Stimulated activated naive CD8-positive, alpha-beta T cell treated with anti-CD3 and anti-CD28 coated beads, Interleukin-15, amount 100 ng/mL, for 72 hours (primary cell): ENCODE measurements at regions not wholly inside any gene's neighbourhood (a gene's known extent, or its start where the extent isn't known, plus 50 kb on each side); places are given as distances from the start of the nearest gene placed in this dataset.

ENCODE experiments used
- ATAC-seq: fragments of 150-1000 bp; cut with Tn5 transposase; 2 replicates; pipeline ENCODE4 v1.10.0; 2021; ENCODE audit warnings: mild to moderate bottlenecking, moderate library complexity
- DNase-seq, 2 donors: peaks; one replicate each; pipeline ENCODE4 v3.0.0; 2021 to 2022
- H3K27ac Mint-ChIP-seq, 2 donors: one replicate each; pipeline ENCODE4 v1.8.0; 2022; ENCODE audit warnings: mild to moderate bottlenecking in 2 of 2, mixed read lengths in 2 of 2, moderate library complexity in 2 of 2
- H3K27me3 Mint-ChIP-seq: one replicate; pipeline ENCODE4 v1.8.0; 2022; ENCODE audit warnings: mixed read lengths
- H3K4me1 Mint-ChIP-seq: one replicate; pipeline ENCODE4 v1.8.0; 2022; ENCODE audit warnings: mild to moderate bottlenecking, mixed read lengths
- H3K4me3 Mint-ChIP-seq, 2 donors: one replicate each; pipeline ENCODE4 v1.8.0; 2022; ENCODE audit warnings: mild to moderate bottlenecking in 2 of 2, mixed read lengths in 2 of 2, moderate library complexity in 1 of 2
- H3K9me3 Mint-ChIP-seq, 2 donors: one replicate each; pipeline ENCODE4 v1.8.0; 2022; ENCODE audit warnings: mixed read lengths in 2 of 2

DNA sequence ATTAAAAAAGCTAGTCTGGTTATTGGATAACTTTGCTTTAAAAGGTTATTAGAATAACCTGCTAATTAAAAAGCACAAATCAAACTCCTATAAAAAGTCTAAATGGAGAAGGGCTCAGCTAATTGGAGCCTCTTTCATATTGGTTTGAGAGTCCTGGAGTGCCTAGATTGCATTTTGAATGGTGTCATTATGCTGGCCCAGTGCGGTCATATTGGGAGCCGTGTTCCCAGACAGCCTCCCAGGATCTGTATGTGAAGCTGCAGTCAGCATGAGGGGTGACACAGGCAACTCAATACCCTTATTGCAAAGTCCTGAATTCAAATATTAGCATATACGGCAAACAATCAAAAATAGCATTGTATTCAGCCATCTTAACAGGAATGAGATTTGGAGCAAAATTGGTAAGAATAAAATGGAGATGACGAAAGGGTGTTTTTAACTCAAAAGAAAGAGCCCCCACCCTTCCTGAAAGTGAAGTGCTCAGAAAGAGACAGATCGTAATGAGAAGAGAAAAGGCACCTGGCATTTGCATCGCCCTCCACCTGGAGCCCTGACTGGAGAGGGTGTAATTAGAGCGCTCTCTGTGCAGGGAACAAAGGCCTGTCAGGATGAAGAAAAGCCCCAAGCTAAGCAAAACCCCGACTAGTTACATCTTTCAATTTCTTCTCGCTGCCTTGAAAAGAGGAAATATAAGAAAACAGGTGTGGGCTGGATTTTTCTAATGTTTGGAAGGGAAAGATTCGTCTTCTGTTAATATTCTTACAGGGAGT is 621.0 kb upstream of the ADAMTS16 start:
- DNase-seq: no peak
- Mint-ChIP-seq H3K4me1 (no peaks in the 10 kb centered on the region), H3K9me3 (peaks cover 20 to 29% of the 10 kb centered on the region in 2 donors), H3K27ac (no peak overlapping the region), H3K27me3 (no peaks in the 10 kb centered on the region), H3K4me3 (no peak overlapping the region)
- ATAC-seq: no peak

DNA sequence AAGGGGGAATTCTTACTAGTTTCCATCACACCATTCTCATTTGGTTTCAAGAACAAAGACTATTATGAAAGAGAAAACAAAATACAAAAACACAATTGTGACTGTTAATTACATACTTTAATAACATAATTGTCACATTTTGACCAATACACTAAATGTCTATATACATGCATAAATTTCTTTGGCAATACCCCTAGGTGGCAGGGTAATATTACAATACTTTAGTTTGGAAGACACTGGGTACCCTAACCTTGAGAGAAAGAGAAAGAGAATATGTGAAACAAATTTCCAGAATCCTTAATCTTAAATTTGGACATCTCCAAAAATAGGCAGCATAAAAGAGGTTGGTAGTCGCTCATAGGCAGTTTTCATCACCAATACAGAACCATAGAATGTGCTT is 619.6 kb upstream of the ADAMTS16 start:
- DNase-seq (no peak), ATAC-seq (no peak)
- Mint-ChIP-seq H3K27ac (no peak overlapping the region), H3K4me3 (no peak overlapping the region), H3K27me3 (no peaks in the 10 kb centered on the region), H3K9me3 (peaks cover 20 to 29% of the 10 kb centered on the region in 2 donors), H3K4me1 (no peaks in the 10 kb centered on the region)

DNA sequence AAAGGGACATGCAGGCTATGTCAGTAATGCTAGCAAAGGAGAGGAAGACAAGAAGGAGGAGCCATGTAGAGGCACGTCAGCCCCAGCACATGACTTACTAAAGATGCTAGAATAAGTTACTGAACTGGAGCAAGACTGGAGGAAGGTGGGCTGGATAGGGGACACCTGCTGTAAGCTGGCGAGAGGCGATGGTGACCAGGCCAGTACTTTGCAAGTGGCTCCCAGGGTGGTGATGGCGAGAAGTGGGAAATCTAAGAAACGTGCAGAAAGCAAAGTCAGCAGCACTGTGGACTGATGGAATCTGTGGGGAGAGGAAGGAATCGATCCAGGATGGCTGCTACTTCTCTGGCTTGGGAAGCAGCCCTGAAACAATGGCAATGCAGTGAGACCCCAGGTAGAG is 617.1 kb upstream of the ADAMTS16 start:
- H3K9me3 Mint-ChIP-seq: peaks cover 20 to 29% of the 10 kb centered on the region in 2 donors
- H3K4me1 Mint-ChIP-seq: no peaks in the 10 kb centered on the region
- H3K27me3 Mint-ChIP-seq: no peaks in the 10 kb centered on the region
- DNase-seq (no peak), ATAC-seq (no peak)
- H3K4me3 Mint-ChIP-seq: no peak overlapping the region
- no peak overlapping the region for H3K27ac Mint-ChIP-seq

DNA sequence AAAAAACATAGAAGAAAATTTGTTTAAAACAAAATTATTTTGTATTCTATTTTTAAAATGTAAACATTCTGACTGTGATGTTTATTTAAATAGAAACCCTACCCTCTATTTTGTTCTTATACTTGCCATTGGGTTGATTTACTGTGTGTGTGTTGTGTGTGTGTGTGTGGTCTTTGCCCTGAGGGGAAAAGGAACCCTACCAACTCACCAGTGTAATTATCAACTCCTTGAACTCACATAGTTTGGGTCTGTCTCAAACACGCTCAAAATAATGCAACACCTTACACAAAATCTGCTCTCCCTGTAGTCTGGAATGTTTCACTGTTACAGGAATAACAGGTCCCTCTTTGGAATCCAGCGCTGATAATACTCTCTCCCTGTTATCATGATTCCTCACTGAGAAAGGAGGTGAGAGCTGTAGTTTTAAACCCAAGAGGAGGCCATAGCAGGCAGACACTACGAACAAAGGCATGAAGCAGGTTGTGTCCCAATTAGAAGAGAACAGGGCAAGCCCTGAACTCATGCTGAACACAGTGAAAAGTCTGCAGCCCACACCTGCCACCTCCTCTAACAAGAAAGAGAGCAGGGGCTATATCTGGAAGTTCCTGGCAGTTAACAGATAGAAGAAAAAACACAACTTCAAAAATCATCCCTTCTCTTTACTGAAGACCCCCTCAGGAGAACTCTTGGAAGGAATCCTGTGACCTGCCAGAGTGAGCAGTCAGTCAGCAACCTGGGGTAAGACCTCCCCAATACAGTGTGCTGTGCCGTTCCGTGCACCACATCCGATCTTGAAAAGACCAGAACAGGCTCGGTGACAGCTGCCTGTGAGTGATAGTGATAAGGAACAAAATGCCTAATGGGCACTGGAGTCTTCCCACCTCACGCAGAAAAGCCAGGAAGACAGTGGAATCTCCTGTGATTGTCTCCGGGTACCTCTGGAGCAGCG is 608.1 kb upstream of the ADAMTS16 start:
- DNase-seq (no peak), ATAC-seq (no peak)
- no peaks in the 10 kb centered on the region for H3K4me1 Mint-ChIP-seq
- no peak overlapping the region for H3K4me3 Mint-ChIP-seq
- H3K9me3 Mint-ChIP-seq: peaks cover 0 to 10% of the 10 kb centered on the region in 2 donors
- H3K27ac Mint-ChIP-seq: no peak overlapping the region
- H3K27me3 Mint-ChIP-seq: no peaks in the 10 kb centered on the region

DNA sequence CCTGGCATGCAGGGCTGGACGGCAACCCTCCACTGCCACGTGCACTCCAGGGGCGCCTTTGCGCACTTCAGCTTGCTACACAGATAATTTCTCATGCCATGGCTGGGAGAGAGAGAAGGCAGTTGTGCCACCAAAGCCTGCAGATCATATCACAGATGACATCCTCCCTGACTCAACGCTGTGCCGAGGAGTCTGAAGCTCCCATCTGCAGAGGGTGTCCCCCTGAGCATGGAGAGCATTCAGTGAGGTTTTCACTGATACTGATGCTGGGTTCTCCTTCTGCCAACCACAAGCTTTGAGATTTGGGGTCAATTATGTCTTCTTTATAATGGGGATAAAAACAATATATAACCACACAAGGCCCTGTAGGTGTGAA is 607.4 kb upstream of the ADAMTS16 start:
- no peak overlapping the region for H3K4me3 Mint-ChIP-seq

DNA sequence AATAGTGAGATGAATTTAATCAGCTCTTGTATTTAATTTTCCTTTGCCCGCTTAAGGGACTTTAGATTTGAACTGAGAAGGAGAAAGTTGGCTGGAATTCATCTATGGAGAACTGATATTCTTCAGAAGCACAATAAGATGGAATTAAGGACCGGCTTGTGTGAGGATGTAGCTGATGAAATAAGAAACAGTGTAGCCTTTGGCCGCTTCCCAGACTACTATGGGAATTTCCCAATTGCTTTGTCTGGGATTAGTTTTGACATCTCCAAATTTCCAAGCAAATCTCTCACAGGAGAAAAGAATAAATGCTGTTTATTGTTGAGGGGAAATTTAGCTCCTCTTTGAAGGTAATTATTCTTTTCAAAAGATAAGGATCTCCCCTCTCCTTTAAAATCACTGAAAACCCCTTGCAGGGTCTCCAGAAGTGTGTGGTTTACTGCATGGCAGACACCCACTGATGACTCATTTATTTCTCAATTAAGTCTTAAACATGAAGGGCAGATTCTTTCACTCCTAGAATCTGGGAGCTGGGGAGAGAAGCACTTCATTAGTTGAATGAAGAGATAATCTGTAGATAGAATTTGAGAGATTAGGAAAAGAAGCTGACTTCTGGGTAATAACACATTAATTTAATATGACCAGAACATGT is 606.5 kb upstream of the ADAMTS16 start:
- DNase-seq: no peak
- no peak overlapping the region for H3K27ac Mint-ChIP-seq

More for the DNA sequence above, 607.4 kb upstream of the ADAMTS16 start:
- no peak for ATAC-seq
- Mint-ChIP-seq H3K4me1 (no peaks in the 10 kb centered on the region), H3K9me3 (peaks cover 0 to 16% of the 10 kb centered on the region in 2 donors), H3K27ac (no peak overlapping the region), H3K27me3 (no peaks in the 10 kb centered on the region)
- no peak for DNase-seq

DNA sequence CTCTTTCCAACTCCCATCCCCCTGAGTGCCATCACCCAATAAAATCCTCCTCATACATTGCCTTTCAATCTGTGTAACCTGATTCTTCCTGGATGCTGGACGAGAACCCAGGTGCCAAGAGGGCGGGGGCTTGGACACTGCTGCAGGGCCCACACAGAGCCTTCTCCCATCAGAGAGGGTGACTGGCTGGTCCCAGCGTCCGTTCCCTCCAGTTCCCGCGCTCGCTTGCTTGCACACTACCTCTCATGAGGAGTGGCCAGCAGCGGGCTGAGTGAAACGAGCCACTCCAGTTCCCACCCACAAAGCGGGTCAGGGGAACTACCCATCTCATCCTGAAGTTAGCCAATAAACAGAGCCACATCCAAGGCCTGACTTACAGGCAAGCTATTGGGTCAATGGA is 602.6 kb upstream of the ADAMTS16 start:
- Mint-ChIP-seq H3K9me3 (peaks cover 0 to 17% of the 10 kb centered on the region in 2 donors), H3K27ac (no peak overlapping the region), H3K4me3 (no peak overlapping the region), H3K4me1 (no peaks in the 10 kb centered on the region), H3K27me3 (no peaks in the 10 kb centered on the region)
- DNase-seq (no peak), ATAC-seq (no peak)

More for the DNA sequence above, 606.5 kb upstream of the ADAMTS16 start:
- H3K9me3 Mint-ChIP-seq: peaks cover 0 to 17% of the 10 kb centered on the region in 2 donors
- H3K4me1 Mint-ChIP-seq: no peaks in the 10 kb centered on the region
- ATAC-seq: no peak
- no peaks in the 10 kb centered on the region for H3K27me3 Mint-ChIP-seq
- H3K4me3 Mint-ChIP-seq: no peak overlapping the region

DNA sequence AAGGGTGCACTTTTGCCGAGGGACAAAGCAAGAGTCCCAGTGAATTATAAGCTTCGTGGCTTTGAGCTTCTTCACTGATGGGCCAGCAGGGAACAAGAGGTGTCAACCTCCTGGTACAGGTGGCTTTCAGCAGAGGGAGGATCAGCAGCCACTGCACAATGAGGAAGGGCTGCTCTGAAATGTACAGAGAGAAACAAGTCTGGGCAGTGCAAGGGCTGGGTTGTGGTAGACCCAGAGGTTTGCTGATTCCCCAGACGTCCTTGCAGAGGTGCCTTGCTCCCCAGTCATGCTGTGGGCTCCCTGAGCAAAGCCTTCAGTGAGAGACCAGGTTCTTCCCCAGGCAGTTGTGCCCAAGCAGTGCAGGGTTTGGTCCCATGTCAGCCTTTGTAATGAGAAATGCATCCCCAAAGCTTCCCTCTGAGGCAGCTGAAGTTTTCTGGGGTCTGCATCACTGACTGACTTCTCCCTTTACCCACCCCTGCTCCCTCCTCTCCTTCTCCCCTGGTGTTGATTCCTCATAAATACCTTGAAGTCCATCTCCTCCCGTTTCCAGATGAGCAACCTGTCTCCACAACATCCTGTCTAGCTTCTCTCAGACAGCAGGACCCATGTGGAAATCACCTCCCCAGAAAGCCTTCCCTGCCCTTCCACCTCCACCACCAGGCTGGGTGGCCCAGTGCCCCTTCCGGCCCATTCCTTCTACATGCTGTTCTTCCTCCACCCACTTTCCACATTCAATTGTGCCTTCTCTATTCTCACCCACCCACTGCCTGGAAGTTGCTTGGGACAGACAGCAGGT is 599.6 kb upstream of the ADAMTS16 start:
- peaks cover 0 to 7% of the 10 kb centered on the region in 2 donors for H3K9me3 Mint-ChIP-seq
- ATAC-seq (no peak), DNase-seq (no peak)
- H3K27ac Mint-ChIP-seq: no peak overlapping the region
- no peaks in the 10 kb centered on the region for H3K27me3 Mint-ChIP-seq
- H3K4me1 Mint-ChIP-seq: no peaks in the 10 kb centered on the region
- no peak overlapping the region for H3K4me3 Mint-ChIP-seq

DNA sequence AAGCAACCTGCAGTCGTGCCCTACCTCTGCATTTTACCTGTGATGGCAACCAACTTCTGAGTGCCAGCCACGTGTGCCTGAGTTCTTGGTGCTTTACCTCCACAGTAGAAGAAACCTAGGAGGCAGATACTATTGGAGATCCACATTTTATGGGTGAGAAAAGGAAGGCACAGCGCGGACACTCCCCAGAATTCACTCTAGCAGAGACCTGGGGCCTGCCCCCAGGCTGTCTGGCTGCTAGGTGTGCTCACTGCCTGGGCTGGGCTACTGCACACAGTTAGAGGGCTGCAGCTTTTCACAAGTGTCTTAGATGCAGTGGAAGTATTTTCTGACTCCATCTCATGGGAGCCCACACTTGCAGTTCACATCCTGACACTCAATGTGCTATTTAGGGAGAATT is 598.8 kb upstream of the ADAMTS16 start:
- H3K9me3 Mint-ChIP-seq: peaks cover 0 to 7% of the 10 kb centered on the region in 2 donors

DNA sequence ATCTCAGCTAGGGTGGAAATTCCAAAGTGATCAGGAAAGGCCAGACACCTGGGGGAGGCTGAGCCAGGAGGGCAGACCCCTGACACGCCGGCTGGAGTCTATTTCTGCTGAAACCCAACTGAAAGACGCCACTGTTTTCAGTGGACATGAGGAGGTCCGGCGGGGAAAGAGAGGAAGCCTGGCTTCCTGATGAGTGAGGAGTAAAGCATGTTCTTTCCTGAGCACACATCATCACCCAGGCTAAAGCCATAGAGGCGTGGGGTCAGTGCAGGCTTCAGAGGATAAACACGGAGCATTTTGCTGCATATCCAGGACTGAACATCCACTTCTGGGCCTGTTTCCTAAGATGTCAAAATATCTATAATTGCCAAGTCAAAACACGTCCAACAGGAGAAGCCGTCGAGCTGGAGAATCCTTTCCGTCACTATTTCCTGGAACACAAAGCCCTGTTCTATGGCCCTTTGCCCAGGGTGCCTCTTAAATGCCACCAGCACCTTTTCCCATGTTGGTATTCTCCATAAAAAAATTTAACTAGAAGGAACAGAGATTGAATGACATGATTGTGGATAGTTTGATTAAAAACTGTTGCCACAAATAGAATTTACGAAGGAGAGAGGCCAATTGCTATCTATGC is 597.9 kb upstream of the ADAMTS16 start:
- H3K4me1 Mint-ChIP-seq: no peaks in the 10 kb centered on the region
- DNase-seq: no peak
- no peaks in the 10 kb centered on the region for H3K27me3 Mint-ChIP-seq
- H3K4me3 Mint-ChIP-seq: no peak overlapping the region
- H3K9me3 Mint-ChIP-seq: peaks cover 0 to 13% of the 10 kb centered on the region in 2 donors
- no peak for ATAC-seq
- no peak overlapping the region for H3K27ac Mint-ChIP-seq

More for the DNA sequence above, 598.8 kb upstream of the ADAMTS16 start:
- H3K27ac Mint-ChIP-seq: no peak overlapping the region
- ATAC-seq (no peak), DNase-seq (no peak)
- no peaks in the 10 kb centered on the region for H3K4me1 Mint-ChIP-seq
- no peaks in the 10 kb centered on the region for H3K27me3 Mint-ChIP-seq
- H3K4me3 Mint-ChIP-seq: no peak overlapping the region

DNA sequence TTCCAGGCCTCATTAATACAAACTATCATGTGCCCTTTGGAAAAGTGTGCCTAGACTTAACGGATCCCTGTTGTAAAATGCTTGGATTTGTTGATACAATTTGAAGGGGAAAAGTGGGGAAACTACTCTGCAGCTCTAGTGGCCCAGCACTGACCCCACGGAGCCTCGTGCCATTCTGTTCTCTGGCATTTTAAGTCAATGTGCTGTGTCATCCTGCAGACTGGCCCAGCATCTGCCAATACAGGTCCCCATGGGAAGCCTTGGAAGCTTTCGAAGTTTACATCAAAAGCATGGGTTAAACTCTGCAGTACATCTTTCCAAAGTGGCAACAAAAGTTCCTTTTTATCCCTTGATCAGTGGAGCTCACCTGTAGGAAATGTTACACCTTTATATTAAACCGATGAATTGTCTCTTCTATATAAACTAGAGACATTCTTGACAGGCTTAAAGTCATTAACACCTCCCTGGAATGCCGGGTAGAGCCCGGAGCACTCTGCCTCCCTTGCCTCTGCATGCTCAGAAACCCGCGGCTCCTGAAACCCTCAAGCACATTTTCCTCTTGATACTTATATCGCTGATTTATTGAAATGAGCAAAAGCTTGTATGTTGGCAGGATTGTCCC is 596.0 kb upstream of the ADAMTS16 start:
- Mint-ChIP-seq H3K9me3 (peaks cover 0 to 11% of the 10 kb centered on the region in 2 donors), H3K4me1 (no peaks in the 10 kb centered on the region), H3K4me3 (no peak overlapping the region), H3K27me3 (no peaks in the 10 kb centered on the region), H3K27ac (no peak overlapping the region)
- DNase-seq (no peak), ATAC-seq (no peak)

DNA sequence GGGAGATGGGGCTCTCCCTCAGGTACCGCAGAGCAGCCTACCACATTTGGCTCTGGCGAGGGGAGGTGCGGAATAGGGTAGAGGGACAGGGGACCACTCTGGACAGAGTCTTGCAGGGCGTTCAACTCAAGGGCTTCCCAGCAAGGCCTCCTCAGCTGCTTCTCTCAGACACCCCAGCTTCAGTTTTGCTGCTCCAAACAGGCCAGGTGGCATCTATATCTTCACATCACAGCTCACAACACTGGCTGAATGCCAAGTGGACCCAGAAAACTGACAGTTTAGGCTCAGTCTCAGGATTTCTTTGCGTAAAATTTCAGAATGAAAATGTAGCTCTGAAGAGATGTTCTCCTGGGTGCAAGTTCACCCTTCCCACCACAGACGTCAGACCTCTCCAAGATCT is 592.6 kb upstream of the ADAMTS16 start:
- no peaks in the 10 kb centered on the region for H3K27me3 Mint-ChIP-seq
- DNase-seq (no peak), ATAC-seq (no peak)
- H3K4me3 Mint-ChIP-seq: no peak overlapping the region
- no peaks in the 10 kb centered on the region for H3K4me1 Mint-ChIP-seq
- H3K9me3 Mint-ChIP-seq: peaks cover 14 to 30% of the 10 kb centered on the region in 2 donors
- no peak overlapping the region for H3K27ac Mint-ChIP-seq

DNA sequence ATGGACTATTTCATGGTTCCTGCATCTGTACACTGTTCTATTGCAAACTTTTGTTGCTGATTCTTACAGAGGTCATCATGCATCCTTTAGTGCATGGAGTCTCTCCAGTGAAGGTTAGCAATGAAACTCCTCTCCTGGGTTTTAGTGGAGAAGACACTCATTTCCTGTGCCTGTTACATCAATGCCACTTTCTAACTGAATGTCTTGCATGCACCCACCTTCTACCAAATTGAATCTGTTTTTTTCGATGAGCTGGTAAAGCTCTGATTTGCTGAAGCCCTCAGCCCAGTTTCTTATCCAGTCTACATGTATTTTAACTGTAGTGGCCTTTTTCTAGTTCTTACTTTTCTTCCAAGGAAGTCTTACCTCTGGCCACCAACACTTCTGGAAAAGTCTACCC is 591.8 kb upstream of the ADAMTS16 start:
- DNase-seq (no peak), ATAC-seq (no peak)
- Mint-ChIP-seq H3K27me3 (no peaks in the 10 kb centered on the region), H3K4me1 (no peaks in the 10 kb centered on the region), H3K4me3 (no peak overlapping the region), H3K27ac (no peak overlapping the region), H3K9me3 (peaks cover 14 to 36% of the 10 kb centered on the region in 2 donors)

DNA sequence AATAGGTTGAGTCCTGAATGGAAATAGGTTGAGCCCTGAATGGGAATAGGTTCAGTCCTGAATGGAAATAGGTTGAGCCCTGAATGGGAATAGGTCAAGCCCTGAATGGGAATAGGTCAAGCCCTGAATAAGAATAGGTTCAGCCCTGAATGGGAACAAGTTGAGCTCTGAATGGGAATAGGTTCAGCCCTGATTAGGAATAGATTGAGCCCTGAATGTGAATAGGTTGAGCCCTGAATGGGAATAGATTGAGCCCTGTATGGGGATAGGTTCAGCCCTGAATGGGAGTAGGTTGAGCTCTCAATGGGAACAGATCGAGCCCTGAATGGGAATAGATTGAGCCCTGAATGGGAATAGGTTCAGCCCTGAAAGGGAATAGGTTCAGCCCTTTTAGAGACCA is 590.8 kb upstream of the ADAMTS16 start:
- ATAC-seq (no peak), DNase-seq (no peak)
- Mint-ChIP-seq H3K27me3 (no peaks in the 10 kb centered on the region), H3K27ac (no peak overlapping the region), H3K4me3 (no peak overlapping the region), H3K4me1 (no peaks in the 10 kb centered on the region), H3K9me3 (peaks cover 14 to 36% of the 10 kb centered on the region in 2 donors)
